Keratinocyte (primary cell): ENCODE measurements at regions not wholly inside any gene's neighbourhood (a gene's known extent, or its start where the extent isn't known, plus 50 kb on each side); places are given as distances from the start of the nearest gene placed in this dataset.

ENCODE experiments used
- DNase-seq: peaks from one replicate; pipeline ENCODE4 v3.0.0-alpha.2; 2011; ENCODE audit warnings: low read depth, missing footprints, low spot score
- FAIRE-seq: peaks from 2 replicates; lab custom pipeline; 2011; peaks lifted over from hg19 to GRCh38; lab: Jason Lieb, UNC
- H2AFZ ChIP-seq: 2 replicates; pipeline ENCODE4 v1.6.0; 2012; ENCODE audit warnings: low read length, control low read depth, inconsistent platforms; ENCODE audit not compliant: control insufficient read depth
- H3K27ac ChIP-seq: 2 replicates; pipeline ENCODE4 v1.5.1; 2011; ENCODE audit warnings: low read length; ENCODE audit not compliant: control insufficient read depth, insufficient read depth
- H3K27me3 ChIP-seq: 3 replicates; pipeline ENCODE4 v1.6.0; 2011; ENCODE audit warnings: low read length; ENCODE audit not compliant: control insufficient read depth, insufficient read depth; ENCODE audit errors: extremely low read depth
- H3K36me3 ChIP-seq, 2 experiments: 2 replicates in 1 of 2; 3 replicates in 1 of 2; pipeline ENCODE4 v1.5.1; 2011; ENCODE audit warnings: low read length in 2 of 2, mild to moderate bottlenecking in 1 of 2; ENCODE audit not compliant: control insufficient read depth in 2 of 2, insufficient read depth in 2 of 2; ENCODE audit errors: extremely low read depth in 1 of 2
- H3K4me1 ChIP-seq: 3 replicates; pipeline ENCODE4 v1.5.1; 2011; ENCODE audit warnings: low read length; ENCODE audit not compliant: control insufficient read depth, insufficient read depth; ENCODE audit errors: extremely low read depth
- H3K4me2 ChIP-seq: 3 replicates; pipeline ENCODE4 v1.6.0; 2011; ENCODE audit warnings: low read depth, low read length; ENCODE audit not compliant: control insufficient read depth, insufficient read depth; ENCODE audit errors: extremely low read depth
- H3K4me3 ChIP-seq, 3 experiments: fragments of 200-600 bp in 1 of 3; sonication (generic) in 1 of 3; 2 replicates in 2 of 3; 3 replicates in 1 of 3; pipeline ENCODE4 v1.5.1; 2011 to 2016; ENCODE audit warnings: low read length in 3 of 3, mild to moderate bottlenecking in 3 of 3, control low read depth in 2 of 3, inconsistent platforms in 1 of 3, low read depth in 1 of 3, mixed read lengths in 1 of 3, mixed run types in 1 of 3, moderate library complexity in 1 of 3; ENCODE audit not compliant: control insufficient read depth in 2 of 3, insufficient read depth in 2 of 3; ENCODE audit errors: extremely low read depth in 1 of 3
- H3K79me2 ChIP-seq: 2 replicates; pipeline ENCODE4 v1.6.0; 2012; ENCODE audit warnings: low read length; ENCODE audit not compliant: control insufficient read depth, insufficient read depth
- H3K9ac ChIP-seq: 3 replicates; pipeline ENCODE4 v1.6.0; 2011; ENCODE audit warnings: low read length; ENCODE audit not compliant: control insufficient read depth, insufficient read depth; ENCODE audit errors: extremely low read depth
- H3K9me1 ChIP-seq: 3 replicates; pipeline ENCODE4 v1.6.0; 2011; ENCODE audit warnings: low read length; ENCODE audit not compliant: control insufficient read depth, insufficient read depth; ENCODE audit errors: extremely low read depth
- H3K9me3 ChIP-seq: 2 replicates; pipeline ENCODE4 v1.5.1; 2012; ENCODE audit warnings: low read depth, low read length; ENCODE audit not compliant: control insufficient read depth
- H4K20me1 ChIP-seq: 3 replicates; pipeline ENCODE4 v1.6.0; 2011; ENCODE audit warnings: low read length; ENCODE audit not compliant: control insufficient read depth, insufficient read depth; ENCODE audit errors: extremely low read depth
- EZH2 ChIP-seq: IDR thresholded peaks from one replicate; pipeline ENCODE4 v1.6.1; 2012; ENCODE audit warnings: inconsistent platforms, mild to moderate bottlenecking, low read length, moderate library complexity
- dilution Hi-C: fragments of 300-500 bp; cut with MboI; formaldehyde crosslinking; loops from one replicate; pipeline ENCODE4 v1.7.0; 2020; ENCODE audit warnings: low sequenced_read_pairs; ENCODE audit not compliant: extremely low pct_ligation_motif_present
- TF ChIP-seq, protein P1 (sequence below), 3 experiments: IDR thresholded peaks in 1 of 3; conservative IDR thresholded peaks in 1 of 3; optimal IDR thresholded peaks in 1 of 3; 2 replicates in 2 of 3; 3 replicates in 1 of 3; pipeline versions ENCODE3 to v1.5.1; 2011; ENCODE audit warnings: low read length in 3 of 3, mild to moderate bottlenecking in 3 of 3, moderate library complexity in 2 of 3, control low read depth in 1 of 3, inconsistent platforms in 1 of 3; ENCODE audit not compliant: insufficient read depth in 2 of 3; ENCODE audit errors: extremely low read depth in 1 of 3

DNA sequence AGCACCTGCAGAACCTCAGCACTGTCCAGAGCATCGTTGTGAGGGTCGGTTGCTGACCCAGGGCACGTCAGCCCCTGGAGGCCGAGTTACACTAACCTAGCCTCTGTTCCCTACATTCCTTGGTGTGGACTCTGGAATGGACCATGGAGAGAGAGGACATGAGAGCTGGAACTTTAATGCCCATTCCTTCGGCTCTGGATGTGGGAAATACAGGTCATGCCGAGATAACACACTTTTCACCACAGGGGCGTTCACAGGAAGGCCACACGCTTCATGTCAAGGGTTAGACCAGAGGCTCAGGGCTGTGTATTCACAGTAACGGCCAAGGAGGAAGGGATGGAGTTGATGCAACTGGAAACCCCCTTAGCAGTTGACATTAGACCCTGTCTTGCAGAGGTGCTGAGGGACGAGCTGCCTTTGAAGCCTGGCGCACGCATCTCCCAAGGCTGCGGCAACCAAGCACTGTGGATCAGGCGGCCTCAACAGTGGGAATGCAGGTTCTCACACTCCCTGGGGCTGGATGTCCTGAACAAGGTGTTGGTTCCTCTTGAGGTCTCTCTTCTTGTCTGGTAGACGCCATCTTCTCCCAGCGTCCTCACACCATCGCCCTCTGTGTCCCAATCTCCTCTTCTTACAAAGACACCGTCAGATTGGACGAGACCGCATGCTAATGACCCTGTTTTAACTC, 245.2 kb downstream of the KLF6 start:
- H3K27me3 ChIP-seq: no peaks in the 10 kb centered on the region
- no peak overlapping the region for H3K9ac ChIP-seq
- no peak overlapping the region for H3K4me3 ChIP-seq
- H3K9me3 ChIP-seq: no peaks in the 10 kb centered on the region
- peaks cover 23% of the 10 kb centered on the region for H3K4me1 ChIP-seq
- no peak overlapping the region for H3K27ac ChIP-seq
- H3K4me2 ChIP-seq: no peak overlapping the region
- H2AFZ ChIP-seq: no peak overlapping the region
- dilution Hi-C loops: no loop called here
- FAIRE-seq (no peak), DNase-seq (no peak)
- no peaks in the 10 kb centered on the region for H3K79me2 ChIP-seq
- H3K9me1 ChIP-seq: no peaks in the 10 kb centered on the region
- TF ChIP-seq EZH2: no peak
- TF ChIP-seq, protein P1, sequence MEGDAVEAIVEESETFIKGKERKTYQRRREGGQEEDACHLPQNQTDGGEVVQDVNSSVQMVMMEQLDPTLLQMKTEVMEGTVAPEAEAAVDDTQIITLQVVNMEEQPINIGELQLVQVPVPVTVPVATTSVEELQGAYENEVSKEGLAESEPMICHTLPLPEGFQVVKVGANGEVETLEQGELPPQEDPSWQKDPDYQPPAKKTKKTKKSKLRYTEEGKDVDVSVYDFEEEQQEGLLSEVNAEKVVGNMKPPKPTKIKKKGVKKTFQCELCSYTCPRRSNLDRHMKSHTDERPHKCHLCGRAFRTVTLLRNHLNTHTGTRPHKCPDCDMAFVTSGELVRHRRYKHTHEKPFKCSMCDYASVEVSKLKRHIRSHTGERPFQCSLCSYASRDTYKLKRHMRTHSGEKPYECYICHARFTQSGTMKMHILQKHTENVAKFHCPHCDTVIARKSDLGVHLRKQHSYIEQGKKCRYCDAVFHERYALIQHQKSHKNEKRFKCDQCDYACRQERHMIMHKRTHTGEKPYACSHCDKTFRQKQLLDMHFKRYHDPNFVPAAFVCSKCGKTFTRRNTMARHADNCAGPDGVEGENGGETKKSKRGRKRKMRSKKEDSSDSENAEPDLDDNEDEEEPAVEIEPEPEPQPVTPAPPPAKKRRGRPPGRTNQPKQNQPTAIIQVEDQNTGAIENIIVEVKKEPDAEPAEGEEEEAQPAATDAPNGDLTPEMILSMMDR (optimal IDR thresholded peaks at IDR 0.05 in 1 of 3, IDR thresholded peaks at IDR 0.05 in 1 of 3, conservative IDR thresholded peaks at IDR 0.05 in 1 of 3; ENCODE audit: extremely low read depth in 1 of 3, insufficient read depth in 2 of 3, low read length in 3 of 3): no peak
- H4K20me1 ChIP-seq: no peaks in the 10 kb centered on the region
- no peaks in the 10 kb centered on the region for H3K36me3 ChIP-seq

DNA sequence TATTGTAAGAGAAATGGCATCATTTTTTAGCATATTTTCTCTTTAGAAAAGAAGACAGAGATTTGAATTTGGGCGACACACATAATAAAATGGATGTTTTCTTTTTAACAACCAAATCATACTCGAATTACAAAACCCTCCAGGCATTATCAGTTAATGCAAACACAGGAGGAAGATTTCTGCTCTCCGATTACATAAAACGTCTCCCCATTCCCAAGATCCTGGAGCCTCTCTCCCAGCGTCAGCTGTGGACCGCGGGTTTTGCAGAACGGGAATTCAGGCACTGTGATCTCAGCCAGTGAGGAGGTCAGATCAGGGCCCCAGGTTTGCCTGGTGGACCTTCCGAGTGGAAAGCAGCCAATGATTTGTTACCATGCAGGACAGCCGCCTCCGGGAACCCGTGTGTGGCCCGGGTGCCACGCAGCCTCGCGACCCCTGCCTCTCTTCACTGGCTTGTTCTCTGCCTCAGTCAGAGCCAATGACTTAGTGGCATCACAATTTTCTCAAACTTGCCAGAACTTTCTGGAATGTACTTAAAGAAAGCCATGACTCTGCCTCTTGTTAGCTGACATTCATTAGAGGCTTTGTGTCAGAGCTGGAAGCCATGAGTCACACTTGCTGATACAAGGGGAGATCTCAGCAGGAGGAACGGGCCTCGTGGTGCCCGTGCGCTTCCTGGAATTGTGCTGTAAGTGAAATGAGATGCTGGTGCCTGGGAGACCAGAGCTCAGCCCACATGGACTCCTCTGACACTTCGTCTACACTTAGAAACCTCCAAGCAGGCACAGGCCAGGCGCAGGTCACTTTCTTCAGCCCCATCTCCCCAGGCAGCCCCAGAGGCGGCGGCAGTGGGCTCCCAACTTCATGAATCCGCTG, 246.1 kb downstream of the KLF6 start:
- H4K20me1 ChIP-seq: no peaks in the 10 kb centered on the region
- H3K9me3 ChIP-seq: no peaks in the 10 kb centered on the region
- FAIRE-seq (peak; percentile 67), DNase-seq (peak; percentile 35)
- no peak overlapping the region for H3K9ac ChIP-seq
- no peaks in the 10 kb centered on the region for H3K9me1 ChIP-seq
- no peaks in the 10 kb centered on the region for H3K79me2 ChIP-seq
- H3K4me2 ChIP-seq: no peak overlapping the region
- H3K4me1 ChIP-seq: peaks cover 23% of the 10 kb centered on the region
- H3K36me3 ChIP-seq: no peaks in the 10 kb centered on the region
- H2AFZ ChIP-seq: peak overlapping the region; percentile 28
- H3K27ac ChIP-seq: no peak overlapping the region
- no peaks in the 10 kb centered on the region for H3K27me3 ChIP-seq
- no peak overlapping the region for H3K4me3 ChIP-seq
- dilution Hi-C loops: no loop called here
- TF ChIP-seq, protein P1 (optimal IDR thresholded peaks at IDR 0.05 in 1 of 3, IDR thresholded peaks at IDR 0.05 in 1 of 3, conservative IDR thresholded peaks at IDR 0.05 in 1 of 3; ENCODE audit: extremely low read depth in 1 of 3, insufficient read depth in 2 of 3, low read length in 3 of 3): no peak
- no peak for TF ChIP-seq EZH2
